SK-N-MC (cell line): ENCODE measurements at regions not wholly inside any gene's neighbourhood (a gene's known extent, or its start where the extent isn't known, plus 50 kb on each side); places are given as distances from the start of the nearest gene placed in this dataset.

Experiments used
- EZH2 ChIP-seq: fragments of 200-600 bp; sonication (generic); IDR thresholded peaks from one replicate; pipeline ENCODE4 v1.6.1; 2017; ENCODE audit warnings: antibody characterized with exemption
- FOXP2 ChIP-seq: optimal IDR thresholded peaks from 2 replicates; pipeline ENCODE3; 2011; ENCODE audit warnings: mild to moderate bottlenecking, moderate library complexity; ENCODE audit not compliant: insufficient read depth; ENCODE audit errors: extremely low read length, control extremely low read depth
- POLR2AphosphoS5 ChIP-seq: IDR thresholded peaks from 2 replicates; pipeline ENCODE4 v1.6.1; 2012; ENCODE audit warnings: mild to moderate bottlenecking, low read depth, low read length, borderline replicate concordance

GRCh38 chr1:38418195-38419030 is 371.8 kb upstream of the POU3F1 start:
- TF ChIP-seq EZH2 (no peak), POLR2AphosphoS5 (no peak), FOXP2 (no peak)
